GM12872 (cell line): ENCODE measurements at regions not wholly inside any gene's neighbourhood (a gene's known extent, or its start where the extent isn't known, plus 50 kb on each side); places are given as distances from the start of the nearest gene placed in this dataset.

Experiments used
- TF ChIP-seq, protein P1 (sequence below): IDR thresholded peaks from 3 replicates; pipeline ENCODE4 v1.5.1; 2011; ENCODE audit warnings: low read depth, mild to moderate bottlenecking, low read length, moderate library complexity; ENCODE audit not compliant: insufficient read depth

GRCh38 chr4:175190654-175191053 is 272.5 kb downstream of the ADAM29 start:
- TF ChIP-seq, protein P1, sequence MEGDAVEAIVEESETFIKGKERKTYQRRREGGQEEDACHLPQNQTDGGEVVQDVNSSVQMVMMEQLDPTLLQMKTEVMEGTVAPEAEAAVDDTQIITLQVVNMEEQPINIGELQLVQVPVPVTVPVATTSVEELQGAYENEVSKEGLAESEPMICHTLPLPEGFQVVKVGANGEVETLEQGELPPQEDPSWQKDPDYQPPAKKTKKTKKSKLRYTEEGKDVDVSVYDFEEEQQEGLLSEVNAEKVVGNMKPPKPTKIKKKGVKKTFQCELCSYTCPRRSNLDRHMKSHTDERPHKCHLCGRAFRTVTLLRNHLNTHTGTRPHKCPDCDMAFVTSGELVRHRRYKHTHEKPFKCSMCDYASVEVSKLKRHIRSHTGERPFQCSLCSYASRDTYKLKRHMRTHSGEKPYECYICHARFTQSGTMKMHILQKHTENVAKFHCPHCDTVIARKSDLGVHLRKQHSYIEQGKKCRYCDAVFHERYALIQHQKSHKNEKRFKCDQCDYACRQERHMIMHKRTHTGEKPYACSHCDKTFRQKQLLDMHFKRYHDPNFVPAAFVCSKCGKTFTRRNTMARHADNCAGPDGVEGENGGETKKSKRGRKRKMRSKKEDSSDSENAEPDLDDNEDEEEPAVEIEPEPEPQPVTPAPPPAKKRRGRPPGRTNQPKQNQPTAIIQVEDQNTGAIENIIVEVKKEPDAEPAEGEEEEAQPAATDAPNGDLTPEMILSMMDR, result no peak

DNA sequence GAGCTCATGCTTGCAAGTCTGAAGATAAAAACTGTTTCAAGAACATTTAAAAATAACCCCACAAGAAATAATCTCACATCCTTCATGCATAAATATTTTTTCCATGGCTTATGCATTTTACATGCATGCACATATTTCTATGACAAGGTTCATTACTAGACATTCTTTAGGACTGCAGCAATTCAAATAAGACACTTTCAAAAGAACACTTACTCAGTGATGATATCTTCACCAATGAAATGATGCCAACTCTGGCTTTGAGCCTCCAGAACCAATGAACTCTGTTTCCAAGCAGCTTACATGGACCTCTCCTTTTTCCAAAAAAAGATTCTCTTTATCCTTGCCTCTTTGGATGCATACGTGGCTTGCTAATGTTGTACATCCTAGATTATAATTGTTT is 279.9 kb downstream of the ADAM29 start:
- TF ChIP-seq, protein P1, result no peak

DNA sequence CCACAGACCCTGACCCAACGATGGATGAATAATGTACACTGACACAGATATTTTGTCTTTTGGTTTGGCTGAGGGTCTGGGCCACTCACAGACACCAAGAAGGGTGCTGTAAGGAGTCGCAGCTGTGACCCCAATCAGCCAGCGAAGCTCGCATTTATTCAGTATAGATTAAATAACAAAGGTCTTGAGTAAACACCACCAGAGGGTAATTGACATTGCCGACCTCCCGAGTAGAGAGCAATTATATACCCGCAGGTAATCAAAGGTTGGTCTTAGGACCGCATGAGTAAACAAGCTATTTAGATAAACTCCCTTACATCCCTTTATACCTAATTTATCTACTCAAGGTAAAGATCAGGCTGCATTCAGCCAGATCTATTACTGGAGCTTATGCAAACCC is 297.1 kb downstream of the ADAM29 start:
- TF ChIP-seq, protein P1, result no peak

GRCh38 chr4:175215657-175216056 is 297.5 kb downstream of the ADAM29 start:
- TF ChIP-seq, protein P1, result no peak

GRCh38 chr4:175229154-175229553 is 311.0 kb downstream of the ADAM29 start:
- TF ChIP-seq, protein P1, result no peak

DNA sequence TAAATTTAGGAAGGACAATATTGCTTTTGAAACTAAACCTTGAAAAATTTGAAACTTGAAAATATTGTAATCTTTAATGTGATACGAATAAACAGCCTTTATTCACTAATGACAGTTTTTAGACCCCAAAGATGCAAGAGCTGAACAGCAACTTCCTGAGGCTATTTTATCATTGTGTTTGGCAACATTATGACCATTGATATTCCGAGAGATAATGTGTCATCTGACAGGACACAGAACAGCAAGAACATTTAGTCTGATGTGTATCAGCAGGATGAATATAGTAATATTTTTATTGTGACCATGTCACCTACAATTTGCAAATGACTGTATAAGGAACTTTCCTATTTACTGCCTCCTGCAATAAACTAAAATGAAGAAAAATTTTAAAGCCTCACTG is 316.0 kb downstream of the ADAM29 start:
- TF ChIP-seq, protein P1, result no peak

GRCh38 chr4:175238827-175239517 is 320.8 kb downstream of the ADAM29 start:
- TF ChIP-seq, protein P1, result no peak

GRCh38 chr4:175246941-175247340 is 328.8 kb downstream of the ADAM29 start:
- TF ChIP-seq, protein P1, result no peak
